H1 (cell line): ENCODE measurements at regions not wholly inside any gene's neighbourhood (a gene's known extent, or its start where the extent isn't known, plus 50 kb on each side); places are given as distances from the start of the nearest gene placed in this dataset.

ENCODE experiments used
- CTCF ChIA-PET: fragments of 300-600 bp; sonication (Branson Sonifier 250); formaldehyde crosslinking; loops from one replicate; lab custom pipeline; 2021; ENCODE audit not compliant: partially characterized antibody; lab: Charles Lee
- POLR2A ChIA-PET: fragments of 300-600 bp; sonication (Branson Sonifier 250); formaldehyde crosslinking; loops from one replicate; lab custom pipeline; 2021; ENCODE audit warnings: inconsistent platforms; ENCODE audit not compliant: partially characterized antibody; lab: Charles Lee
- DNase-seq, 2 experiments: peaks; one replicate each; pipeline versions ENCODE4 v3.0.0 to v3.0.0-alpha.2; 2010 to 2022; ENCODE audit warnings: low spot score in 2 of 2, low read depth in 1 of 2, mixed read lengths in 1 of 2
- FAIRE-seq: peaks from 2 replicates; lab custom pipeline; 2011; peaks lifted over from hg19 to GRCh38; lab: Jason Lieb, UNC
- H2AFZ ChIP-seq: 2 replicates; pipeline ENCODE4 v1.8.1; 2012; ENCODE audit warnings: low read length, inconsistent platforms
- H2AK5ac ChIP-seq: 2 replicates; pipeline ENCODE4 v1.6.1; 2013; ENCODE audit warnings: low read depth, low read length
- H2BK120ac ChIP-seq: replicated peaks from 2 replicates; pipeline ENCODE3; 2013; ENCODE audit warnings: low read depth, low read length, inconsistent platforms
- H2BK12ac ChIP-seq: 2 replicates; pipeline ENCODE4 v1.6.1; 2013; ENCODE audit warnings: low read depth, low read length
- H2BK15ac ChIP-seq: 2 replicates; pipeline ENCODE4 v1.6.1; 2013; ENCODE audit warnings: low read length
- H2BK20ac ChIP-seq: 2 replicates; pipeline ENCODE4 v1.6.1; 2013; ENCODE audit warnings: low read length
- H2BK5ac ChIP-seq: 2 replicates; pipeline ENCODE4 v1.6.1; 2013; ENCODE audit warnings: low read depth, low read length
- H3K14ac ChIP-seq: 2 replicates; pipeline ENCODE4 v1.6.1; 2013; ENCODE audit warnings: inconsistent platforms; ENCODE audit not compliant: insufficient read length
- H3K18ac ChIP-seq: 2 replicates; pipeline ENCODE4 v1.6.1; 2013; ENCODE audit warnings: low read length; ENCODE audit errors: extremely low read depth
- H3K23ac ChIP-seq: 2 replicates; pipeline ENCODE4 v1.6.1; 2013; ENCODE audit warnings: inconsistent platforms; ENCODE audit not compliant: insufficient read length
- H3K23me2 ChIP-seq: 2 replicates; pipeline ENCODE4 v1.6.1; 2013; ENCODE audit warnings: low read depth, low read length
- H3K27ac ChIP-seq: 2 replicates; pipeline ENCODE4 v1.6.1; 2011; ENCODE audit warnings: low read depth, low read length, inconsistent platforms
- H3K27me3 ChIP-seq, 4 experiments: replicated peaks in 1 of 4; 1 replicate in 1 of 4; 2 replicates in 3 of 4; pipeline versions ENCODE4 v1.6.1 to v1.8.1; 2011 to 2013; ENCODE audit warnings: low read length in 3 of 4, mild to moderate bottlenecking in 3 of 4, inconsistent platforms in 2 of 4, mixed read lengths in 2 of 4, moderate library complexity in 1 of 4; ENCODE audit not compliant: control insufficient read depth in 3 of 4, insufficient read depth in 3 of 4; ENCODE audit errors: extremely low read depth in 1 of 4
- H3K36me3 ChIP-seq, 4 experiments: 2 replicates each; pipeline versions ENCODE4 v1.6.1 to v1.8.1; 2011 to 2013; ENCODE audit warnings: mild to moderate bottlenecking in 4 of 4, low read length in 3 of 4, moderate library complexity in 2 of 4, control low read depth in 1 of 4, inconsistent platforms in 1 of 4; ENCODE audit not compliant: insufficient read depth in 4 of 4, control insufficient read depth in 2 of 4
- H3K4ac ChIP-seq: replicated peaks from 2 replicates; pipeline ENCODE3; 2013; ENCODE audit warnings: low read length, low read depth, mixed read lengths, inconsistent platforms; ENCODE audit not compliant: insufficient read length
- H3K4me1 ChIP-seq, 4 experiments: replicated peaks in 1 of 4; 1 replicate in 1 of 4; 2 replicates in 3 of 4; pipeline versions ENCODE4 v1.6.1 to v1.8.1; 2011 to 2013; ENCODE audit warnings: low read length in 3 of 4, inconsistent platforms in 2 of 4, mixed read lengths in 1 of 4; ENCODE audit not compliant: insufficient read depth in 4 of 4, control insufficient read depth in 3 of 4
- H3K4me2 ChIP-seq, 2 experiments: 2 replicates each; pipeline versions ENCODE4 v1.6.1 to v1.8.1; 2011 to 2013; ENCODE audit warnings: low read depth in 2 of 2, low read length in 2 of 2, control low read depth in 1 of 2, inconsistent platforms in 1 of 2, mild to moderate bottlenecking in 1 of 2; ENCODE audit not compliant: insufficient read depth in 1 of 2
- H3K4me3 ChIP-seq, 4 experiments: fragments of 200-600, 300-600 bp in 1 of 4; sonication (generic), shearing (Covaris generic), sonication (Bioruptor Twin) in 1 of 4; 2 replicates each; pipeline versions ENCODE4 v1.5.1 to v1.8.1; 2011 to 2016; ENCODE audit warnings: low read length in 4 of 4, low read depth in 3 of 4, control low read depth in 2 of 4, inconsistent platforms in 2 of 4, mild to moderate bottlenecking in 2 of 4, mixed read lengths in 1 of 4, moderate library complexity in 1 of 4; ENCODE audit not compliant: insufficient read depth in 2 of 4; ENCODE audit errors: extremely low read depth in 1 of 4
- H3K56ac ChIP-seq: replicated peaks from 2 replicates; pipeline ENCODE3; 2013; ENCODE audit warnings: low read depth, mild to moderate bottlenecking, mixed read lengths, low read length, inconsistent platforms; ENCODE audit not compliant: insufficient read length
- H3K79me1 ChIP-seq: 2 replicates; pipeline ENCODE4 v1.6.1; 2013; ENCODE audit warnings: low read depth, low read length, control low read depth
- H3K79me2 ChIP-seq, 2 experiments: 2 replicates each; pipeline versions ENCODE4 v1.6.1 to v1.8.1; 2012 to 2013; ENCODE audit warnings: low read length in 2 of 2, mild to moderate bottlenecking in 2 of 2, inconsistent platforms in 1 of 2; ENCODE audit not compliant: insufficient read depth in 2 of 2, control insufficient read depth in 1 of 2
- H3K9ac ChIP-seq, 4 experiments: replicated peaks in 1 of 4; 1 replicate in 1 of 4; 2 replicates in 3 of 4; pipeline versions ENCODE4 v1.6.1 to v1.8.1; 2011 to 2013; ENCODE audit warnings: low read depth in 3 of 4, low read length in 3 of 4, control low read depth in 2 of 4, mild to moderate bottlenecking in 2 of 4, moderate library complexity in 2 of 4, inconsistent platforms in 1 of 4; ENCODE audit errors: extremely low read depth in 1 of 4
- H3K9me3 ChIP-seq, 2 experiments: 2 replicates each; pipeline versions ENCODE4 v1.6.1 to v1.8.1; 2012 to 2013; ENCODE audit warnings: mild to moderate bottlenecking in 2 of 2, moderate library complexity in 2 of 2, control low read depth in 1 of 2, inconsistent platforms in 1 of 2, low read depth in 1 of 2, low read length in 1 of 2, mixed read lengths in 1 of 2; ENCODE audit not compliant: insufficient read depth in 2 of 2
- H4K20me1 ChIP-seq, 2 experiments: replicated peaks in 1 of 2; 2 replicates each; pipeline versions ENCODE3 to v1.8.1; 2011 to 2013; ENCODE audit warnings: inconsistent platforms in 2 of 2, low read length in 2 of 2, mild to moderate bottlenecking in 1 of 2; ENCODE audit not compliant: insufficient read depth in 2 of 2, control insufficient read depth in 1 of 2
- H4K5ac ChIP-seq: 2 replicates; pipeline ENCODE4 v1.6.1; 2013; ENCODE audit warnings: low read length, low read depth, mixed read lengths, inconsistent platforms; ENCODE audit not compliant: insufficient read length
- H4K8ac ChIP-seq: 2 replicates; pipeline ENCODE4 v1.8.0; 2013; ENCODE audit warnings: mild to moderate bottlenecking, moderate library complexity, low read length, inconsistent platforms; ENCODE audit not compliant: insufficient read depth; ENCODE audit errors: extremely low read depth
- H4K91ac ChIP-seq: replicated peaks from 2 replicates; pipeline ENCODE3; 2013; ENCODE audit warnings: low read length, mixed read lengths, inconsistent platforms; ENCODE audit not compliant: insufficient read length
- CBX5 ChIP-seq: fragments of 300-800, 300-1000 bp; sonication (generic); IDR thresholded peaks from 2 replicates; pipeline ENCODE4 v1.7.1; 2016; ENCODE audit warnings: antibody characterized with exemption, low read length, low read depth
- CHD1 ChIP-seq: IDR thresholded peaks from 2 replicates; pipeline ENCODE4 v1.6.1; 2012; ENCODE audit warnings: low read depth, low read length, improper control_type of control experiment
- FOSL1 ChIP-seq: IDR thresholded peaks from 2 replicates; pipeline ENCODE4 v1.6.1; 2011; ENCODE audit warnings: mild to moderate bottlenecking, low read depth, low read length, moderate library complexity; ENCODE audit not compliant: insufficient read depth
- JUN ChIP-seq: IDR thresholded peaks from 2 replicates; pipeline ENCODE4 v1.6.1; 2011; ENCODE audit warnings: low read depth, mild to moderate bottlenecking, improper control_type of control experiment, low read length
- KDM1A ChIP-seq: fragments of 200-600, 300-600 bp; sonication (generic); IDR thresholded peaks from 2 replicates; pipeline ENCODE4 v1.7.1; 2016; ENCODE audit warnings: mild to moderate bottlenecking, low read length, borderline replicate concordance
- POLR2AphosphoS5 ChIP-seq: IDR thresholded peaks from 2 replicates; pipeline ENCODE4 v1.6.1; 2011; ENCODE audit warnings: low read depth, low read length
- RFX5 ChIP-seq: IDR thresholded peaks from 2 replicates; pipeline ENCODE4 v1.6.1; 2011; ENCODE audit warnings: low read depth, low read length, improper control_type of control experiment, borderline replicate concordance
- SIN3A ChIP-seq, 2 experiments: IDR thresholded peaks in 1 of 2; conservative IDR thresholded peaks in 1 of 2; 2 replicates each; pipeline ENCODE4 v1.6.1; 2011 to 2012; ENCODE audit warnings: low read length in 2 of 2, improper control_type of control experiment in 1 of 2, low read depth in 1 of 2, mild to moderate bottlenecking in 1 of 2
- SUZ12 ChIP-seq: fragments of 200-600 bp; sonication (generic); IDR thresholded peaks from 2 replicates; pipeline ENCODE4 v1.6.1; 2012; ENCODE audit warnings: mild to moderate bottlenecking, inconsistent platforms, low read length, moderate library complexity, mixed read lengths
- TCF12 ChIP-seq: IDR thresholded peaks from 2 replicates; pipeline ENCODE4 v1.6.1; 2011; ENCODE audit warnings: low read depth, mild to moderate bottlenecking, low read length
- WGBS, 2 experiments: shearing (Covaris generic) in 1 of 2; methylation state at CpG; one replicate each; pipeline versions ENCODE4 v1.1.6 to v1.1.7; 2013 to 2015; ENCODE audit warnings: low lambda C conversion rate in 2 of 2, mixed read lengths in 2 of 2, inconsistent platforms in 1 of 2, low coverage in 1 of 2, missing lambda C conversion rate in 1 of 2; ENCODE audit not compliant: insufficient replicate concordance in 2 of 2, insufficient coverage in 1 of 2, insufficient read length in 1 of 2; ENCODE audit errors: extremely low coverage in 1 of 2, missing lambda C conversion rate in 1 of 2; 5-methylcytosine and 5-hydroxymethylcytosine counted together
- TF ChIP-seq, protein P1 (sequence below): IDR thresholded peaks from 2 replicates; pipeline ENCODE4 v1.6.1; 2012; ENCODE audit warnings: low read length, inconsistent platforms

DNA sequence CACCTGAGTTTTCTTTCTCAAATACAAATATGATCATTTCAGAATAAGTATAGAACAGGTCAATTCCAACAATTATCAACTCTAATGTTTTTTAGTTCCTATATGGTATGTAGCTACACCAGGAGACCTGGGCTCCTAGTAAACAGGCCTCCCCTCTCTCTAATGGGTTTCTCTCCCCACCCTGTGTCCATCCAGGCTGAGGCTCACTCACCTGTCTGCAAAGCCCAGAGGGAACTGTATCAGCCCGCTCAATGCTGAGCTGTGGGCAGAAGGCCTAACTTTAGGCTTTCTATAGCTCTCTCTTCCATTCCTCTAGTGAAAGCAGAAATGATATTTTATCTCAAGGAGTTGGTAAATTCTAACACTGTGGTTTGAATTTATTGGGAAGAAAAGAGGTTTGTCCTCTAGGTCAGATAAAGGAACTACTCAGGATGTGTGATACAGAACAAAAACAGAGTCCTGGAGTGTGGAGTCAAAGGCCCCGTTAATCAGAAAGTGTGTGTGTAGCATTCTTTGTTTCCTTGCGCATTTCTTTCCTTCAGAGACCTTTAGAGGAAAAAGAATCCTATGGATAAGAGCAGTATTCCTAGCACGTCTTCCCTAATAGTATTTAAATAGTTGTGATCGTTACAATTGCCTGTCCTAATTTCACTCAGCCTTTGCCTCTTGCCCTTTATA lies 408.9 kb downstream of the PYDC2 start:
- Histone ChIP-seq H3K36me3 (no peaks in the 10 kb centered on the region), H3K27ac (no peak overlapping the region), H3K79me1 (no peaks in the 10 kb centered on the region), H2BK120ac (no peak overlapping the region), H3K4me2 (no peak overlapping the region), H2BK20ac (no peak overlapping the region), H3K18ac (no peak overlapping the region), H3K23ac (no peak overlapping the region), H3K4ac (no peak overlapping the region), H3K79me2 (no peaks in the 10 kb centered on the region), H3K14ac (no peak overlapping the region), H4K20me1 (no peaks in the 10 kb centered on the region), H4K5ac (peak overlapping the region; percentile 25), H2AK5ac (no peak overlapping the region), H3K4me3 (no peak overlapping the region), H4K8ac (no peak overlapping the region), H2BK5ac (no peak overlapping the region), H3K27me3 (no peaks in the 10 kb centered on the region), H4K91ac (no peak overlapping the region), H3K9ac (no peak overlapping the region), H2AFZ (peak overlapping the region; percentile 71; the same call in 1 of the 2 replicates), H3K9me3 (no peaks in the 10 kb centered on the region), H3K23me2 (no peaks in the 10 kb centered on the region), H3K56ac (no peak overlapping the region), H3K4me1 (peaks cover 0 to 3% (median 0%) of the 10 kb centered on the region in 4 experiments; a peak in 1 of 7 replicates), H2BK15ac (no peak overlapping the region), H2BK12ac (no peak overlapping the region)
- WGBS, 2 experiments: 57% methylated on average over 5 of the region's 5 CpGs; no CpG with 5 or more reads in 1 of the 2 experiments
- CTCF ChIA-PET: interaction anchor here (1.7 kb wide), 1 partner anchor 12 kb away, joined by 3 read pairs; no protein-coding TSS in a partner anchor
- POLR2A ChIA-PET: interaction anchor here (1.4 kb wide), 1 partner anchor 12 kb away, joined by 4 read pairs; no protein-coding TSS in a partner anchor
- FAIRE-seq: no peak
- DNase-seq: no peak
- no peak for TF ChIP-seq TCF12
- no peak for TF ChIP-seq RFX5
- TF ChIP-seq FOSL1: no peak
- TF ChIP-seq SUZ12: no peak
- TF ChIP-seq KDM1A: no peak
- TF ChIP-seq CHD1: no peak
- no peak for TF ChIP-seq POLR2AphosphoS5
- TF ChIP-seq, protein P1, sequence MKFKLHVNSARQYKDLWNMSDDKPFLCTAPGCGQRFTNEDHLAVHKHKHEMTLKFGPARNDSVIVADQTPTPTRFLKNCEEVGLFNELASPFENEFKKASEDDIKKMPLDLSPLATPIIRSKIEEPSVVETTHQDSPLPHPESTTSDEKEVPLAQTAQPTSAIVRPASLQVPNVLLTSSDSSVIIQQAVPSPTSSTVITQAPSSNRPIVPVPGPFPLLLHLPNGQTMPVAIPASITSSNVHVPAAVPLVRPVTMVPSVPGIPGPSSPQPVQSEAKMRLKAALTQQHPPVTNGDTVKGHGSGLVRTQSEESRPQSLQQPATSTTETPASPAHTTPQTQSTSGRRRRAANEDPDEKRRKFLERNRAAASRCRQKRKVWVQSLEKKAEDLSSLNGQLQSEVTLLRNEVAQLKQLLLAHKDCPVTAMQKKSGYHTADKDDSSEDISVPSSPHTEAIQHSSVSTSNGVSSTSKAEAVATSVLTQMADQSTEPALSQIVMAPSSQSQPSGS: no peak
- no peak for TF ChIP-seq CBX5
- no peak for TF ChIP-seq SIN3A (conservative IDR thresholded peaks at IDR 0.05 in 1 of 2, IDR thresholded peaks at IDR 0.05 in 1 of 2; ENCODE audit: low read depth in 1 of 2, low read length in 2 of 2)
- TF ChIP-seq JUN: no peak
